ENCODE measurements at regions not wholly inside any gene's neighbourhood (a gene's known extent, or its start where the extent isn't known, plus 50 kb on each side); places are given as distances from the start of the nearest gene placed in this dataset.

DNA sequence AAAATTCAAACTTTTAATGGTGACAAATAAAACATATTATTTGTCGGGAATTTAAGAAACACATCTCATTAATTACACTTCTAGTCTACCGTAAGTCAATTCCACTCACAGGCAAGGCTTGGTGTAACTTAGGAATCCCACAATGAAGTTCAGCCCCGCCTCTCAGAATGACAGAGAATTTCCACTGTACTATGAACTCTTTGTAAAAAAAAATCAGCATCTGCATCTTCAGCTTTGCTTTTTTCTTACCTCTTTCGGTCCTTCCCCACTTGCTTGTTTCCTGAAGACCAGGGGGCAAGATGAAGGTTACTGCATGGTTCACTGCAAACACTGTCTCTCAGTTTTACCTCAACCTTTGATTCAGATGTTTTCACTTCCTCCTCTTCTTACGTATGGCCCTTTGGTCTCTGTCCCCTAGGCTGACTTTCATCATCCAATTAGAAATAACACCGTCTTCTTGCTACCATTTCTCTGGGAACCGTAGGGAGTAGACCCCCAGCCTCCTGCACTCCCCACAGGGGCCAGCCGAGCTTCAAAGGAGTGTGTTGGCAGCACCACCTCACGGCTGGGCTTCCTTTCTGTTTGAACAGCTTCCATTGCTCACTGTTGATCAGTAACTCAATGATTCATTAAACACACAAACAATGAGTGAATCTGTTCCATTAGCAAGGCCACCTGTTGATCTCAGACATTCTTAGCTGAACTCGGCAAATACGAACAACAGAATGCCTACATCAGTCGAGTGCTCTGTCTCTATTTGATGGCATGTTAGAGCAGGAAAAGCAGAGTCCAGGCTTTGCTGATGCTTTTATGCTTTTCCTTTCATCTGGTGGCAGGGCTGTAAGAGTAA, 343.0 kb downstream of the BMP4 start:
- TF ChIP-seq, protein P1, sequence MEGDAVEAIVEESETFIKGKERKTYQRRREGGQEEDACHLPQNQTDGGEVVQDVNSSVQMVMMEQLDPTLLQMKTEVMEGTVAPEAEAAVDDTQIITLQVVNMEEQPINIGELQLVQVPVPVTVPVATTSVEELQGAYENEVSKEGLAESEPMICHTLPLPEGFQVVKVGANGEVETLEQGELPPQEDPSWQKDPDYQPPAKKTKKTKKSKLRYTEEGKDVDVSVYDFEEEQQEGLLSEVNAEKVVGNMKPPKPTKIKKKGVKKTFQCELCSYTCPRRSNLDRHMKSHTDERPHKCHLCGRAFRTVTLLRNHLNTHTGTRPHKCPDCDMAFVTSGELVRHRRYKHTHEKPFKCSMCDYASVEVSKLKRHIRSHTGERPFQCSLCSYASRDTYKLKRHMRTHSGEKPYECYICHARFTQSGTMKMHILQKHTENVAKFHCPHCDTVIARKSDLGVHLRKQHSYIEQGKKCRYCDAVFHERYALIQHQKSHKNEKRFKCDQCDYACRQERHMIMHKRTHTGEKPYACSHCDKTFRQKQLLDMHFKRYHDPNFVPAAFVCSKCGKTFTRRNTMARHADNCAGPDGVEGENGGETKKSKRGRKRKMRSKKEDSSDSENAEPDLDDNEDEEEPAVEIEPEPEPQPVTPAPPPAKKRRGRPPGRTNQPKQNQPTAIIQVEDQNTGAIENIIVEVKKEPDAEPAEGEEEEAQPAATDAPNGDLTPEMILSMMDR (IDR thresholded peaks at IDR 0.05; ENCODE audit: insufficient read depth, low read length, poor library complexity, severe bottlenecking) = no peak
- TF ChIP-seq EZH2phosphoT487 (conservative IDR thresholded peaks at IDR 0.05; ENCODE audit: low read length) = no peak

DNA sequence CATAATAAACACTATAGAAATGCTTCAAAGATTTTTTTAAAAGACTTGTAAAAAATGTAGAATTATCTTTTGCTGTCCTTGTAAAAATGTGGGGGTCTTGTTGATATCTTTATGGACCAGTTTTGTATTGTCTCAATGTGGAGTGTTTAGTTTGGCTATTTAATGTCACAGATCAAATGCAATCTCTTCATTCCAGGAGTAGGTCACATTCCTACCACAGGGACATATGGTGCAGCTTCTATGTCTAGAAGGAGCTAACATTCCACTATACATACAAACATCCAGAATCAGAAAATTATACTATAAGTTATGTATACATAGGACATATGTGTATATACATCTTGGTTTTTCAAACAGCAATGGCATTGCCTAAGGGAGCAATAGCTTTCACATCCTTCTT, 345.7 kb downstream of the BMP4 start:
- no peak overlapping the region for H3K27ac ChIP-seq (ENCODE audit: low read depth, low read length)
- H3F3A ChIP-seq (ENCODE audit: insufficient read depth) = peaks cover 15% of the 10 kb centered on the region; the same call in 1 of the 2 replicates
- H4K20me1 ChIP-seq (ENCODE audit: low read depth, low read length) = no peaks in the 10 kb centered on the region
- H2AFZ ChIP-seq (ENCODE audit: low read depth, low read length, severe bottlenecking) = no peak overlapping the region
- H3K27me3 ChIP-seq (ENCODE audit: low read length) = no peaks in the 10 kb centered on the region
- no peak overlapping the region for H3K9ac ChIP-seq (ENCODE audit: low read length)
- no peak overlapping the region for H3K4me2 ChIP-seq (ENCODE audit: low read depth, low read length, poor library complexity, severe bottlenecking)
- no peak for TF ChIP-seq EZH2phosphoT487 (conservative IDR thresholded peaks at IDR 0.05; ENCODE audit: low read length)
- TF ChIP-seq, protein P1 (IDR thresholded peaks at IDR 0.05; ENCODE audit: insufficient read depth, low read length, poor library complexity, severe bottlenecking) = no peak
- H3K79me2 ChIP-seq (ENCODE audit: insufficient read depth, low read length) = no peaks in the 10 kb centered on the region
- H3K36me3 ChIP-seq (ENCODE audit: low read length) = no peaks in the 10 kb centered on the region
- H3K9me2 ChIP-seq (replicated peaks; ENCODE audit: insufficient read depth, low read length) = no peaks in the 10 kb centered on the region
- H3K9me3 ChIP-seq (ENCODE audit: insufficient read depth, low read length) = no peaks in the 10 kb centered on the region
- no peak overlapping the region for H3K4me3 ChIP-seq (ENCODE audit: insufficient read depth, low read length, poor library complexity, severe bottlenecking)

More for the DNA sequence above, 343.0 kb downstream of the BMP4 start:
- no peaks in the 10 kb centered on the region for H3K9me2 ChIP-seq (replicated peaks; ENCODE audit: insufficient read depth, low read length)
- H3K4me2 ChIP-seq (ENCODE audit: low read depth, low read length, poor library complexity, severe bottlenecking) = peak overlapping the region; percentile 78
- peaks cover 15% of the 10 kb centered on the region; the same call in 1 of the 2 replicates for H3F3A ChIP-seq (ENCODE audit: insufficient read depth)
- no peaks in the 10 kb centered on the region for H3K79me2 ChIP-seq (ENCODE audit: insufficient read depth, low read length)
- no peaks in the 10 kb centered on the region for H3K27me3 ChIP-seq (ENCODE audit: low read length)
- no peaks in the 10 kb centered on the region for H4K20me1 ChIP-seq (ENCODE audit: low read depth, low read length)
- peak overlapping the region; percentile 37 for H3K4me3 ChIP-seq (ENCODE audit: insufficient read depth, low read length, poor library complexity, severe bottlenecking)
- peak overlapping the region; percentile 84 for H2AFZ ChIP-seq (ENCODE audit: low read depth, low read length, severe bottlenecking)
- no peaks in the 10 kb centered on the region for H3K36me3 ChIP-seq (ENCODE audit: low read length)
- H3K9ac ChIP-seq (ENCODE audit: low read length) = peak overlapping the region; percentile 43
- H3K9me3 ChIP-seq (ENCODE audit: insufficient read depth, low read length) = no peaks in the 10 kb centered on the region
- peak overlapping the region; percentile 83 for H3K27ac ChIP-seq (ENCODE audit: low read depth, low read length)

DNA sequence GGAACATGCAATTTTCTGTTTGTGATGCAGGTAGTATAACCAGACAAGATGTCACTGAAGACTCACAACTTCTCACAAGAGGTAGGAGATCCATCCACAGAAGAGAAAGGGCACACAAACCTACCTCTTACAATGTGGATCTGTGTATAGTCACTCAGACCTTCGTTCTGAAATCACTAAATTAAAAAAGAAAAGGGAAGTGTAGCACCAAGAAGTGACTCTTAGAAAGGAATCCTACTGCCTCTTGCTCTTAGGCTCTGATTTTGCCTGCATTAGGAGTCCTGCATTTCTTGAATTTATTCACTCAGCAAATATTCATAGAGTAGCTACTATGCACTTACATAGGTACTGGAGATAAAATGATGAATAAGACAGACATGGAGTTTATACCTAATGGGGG, 347.6 kb downstream of the BMP4 start:
- Histone ChIP-seq H3K36me3 (ENCODE audit: low read length) (no peaks in the 10 kb centered on the region), H3K4me3 (ENCODE audit: insufficient read depth, low read length, poor library complexity, severe bottlenecking) (no peak overlapping the region), H3K79me2 (ENCODE audit: insufficient read depth, low read length) (no peaks in the 10 kb centered on the region), H4K20me1 (ENCODE audit: low read depth, low read length) (no peaks in the 10 kb centered on the region), H3K27me3 (ENCODE audit: low read length) (no peaks in the 10 kb centered on the region), H2AFZ (ENCODE audit: low read depth, low read length, severe bottlenecking) (no peak overlapping the region), H3K9me2 (replicated peaks; ENCODE audit: insufficient read depth, low read length) (no peaks in the 10 kb centered on the region), H3F3A (ENCODE audit: insufficient read depth) (peaks cover 10% of the 10 kb centered on the region; the same call in 1 of the 2 replicates), H3K9me3 (ENCODE audit: insufficient read depth, low read length) (no peaks in the 10 kb centered on the region), H3K4me2 (ENCODE audit: low read depth, low read length, poor library complexity, severe bottlenecking) (no peak overlapping the region), H3K27ac (ENCODE audit: low read depth, low read length) (no peak overlapping the region), H3K9ac (ENCODE audit: low read length) (no peak overlapping the region)
- TF ChIP-seq, protein P1 (IDR thresholded peaks at IDR 0.05; ENCODE audit: insufficient read depth, low read length, poor library complexity, severe bottlenecking) = no peak

Measured in SU-DHL-6 (cell line).